ENCODE measurements at regions not wholly inside any gene's neighbourhood (a gene's known extent, or its start where the extent isn't known, plus 50 kb on each side); places are given as distances from the start of the nearest gene placed in this dataset.

DNA sequence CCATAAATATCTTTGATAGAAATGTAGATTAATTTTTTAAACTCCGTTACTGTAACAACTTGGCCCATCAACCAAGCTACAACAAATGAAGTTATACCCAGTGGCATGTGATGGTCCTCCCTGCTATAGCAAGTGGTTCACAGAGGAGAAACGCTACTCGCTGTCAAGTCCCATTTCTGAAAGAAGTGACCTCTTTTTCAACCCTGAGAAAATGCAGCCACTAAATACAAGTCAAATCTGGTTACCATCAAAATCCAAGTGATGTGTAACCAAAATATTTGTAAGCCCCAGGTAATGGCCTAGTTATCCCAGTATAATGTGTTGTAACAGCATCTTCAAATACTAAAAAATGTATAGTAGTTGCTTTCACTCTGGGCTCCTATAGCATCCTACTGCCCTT lies 151.8 kb downstream of the MIS18A start:
- BruUV-seq (replicated peaks), result no TSS peak
- peaks cover 4% of the 10 kb centered on the region; the same call in 1 of the 2 replicates for H3K4me1 ChIP-seq (ENCODE audit: insufficient read depth, low read length)
- no peaks in the 10 kb centered on the region for H3F3A ChIP-seq (ENCODE audit: low read length, unreplicated experiment)
- intact Hi-C loops (cut with micrococcal nuclease), result no loop called here
- H3K79me2 ChIP-seq (ENCODE audit: low read length), result no peaks in the 10 kb centered on the region
- H3K4me2 ChIP-seq (ENCODE audit: low read length), result no peak overlapping the region
- H3K4me3 ChIP-seq (ENCODE audit: low read length), result no peak overlapping the region
- H3K36me3 ChIP-seq (ENCODE audit: low read depth, low read length), result no peaks in the 10 kb centered on the region
- DNase-seq (no peak), ATAC-seq (no peak)
- H3K9me2 ChIP-seq (replicated peaks; ENCODE audit: low read length), result no peaks in the 10 kb centered on the region
- ChIA-PET CTCF (no interaction called here), POLR2A (ENCODE audit: unreplicated experiment) (no interaction called here)
- H4K20me1 ChIP-seq (ENCODE audit: low read length), result no peaks in the 10 kb centered on the region
- no peak overlapping the region for H3K9ac ChIP-seq (ENCODE audit: low read length)
- H3K9me3 ChIP-seq (ENCODE audit: low read length), result no peaks in the 10 kb centered on the region
- TF ChIP-seq EZH2 (IDR thresholded peaks at IDR 0.05; ENCODE audit: low read length, unreplicated experiment) (no peak), EZH2phosphoT487 (IDR thresholded peaks at IDR 0.05; ENCODE audit: borderline replicate concordance, low read length) (no peak)
- TF ChIP-seq, protein P1, sequence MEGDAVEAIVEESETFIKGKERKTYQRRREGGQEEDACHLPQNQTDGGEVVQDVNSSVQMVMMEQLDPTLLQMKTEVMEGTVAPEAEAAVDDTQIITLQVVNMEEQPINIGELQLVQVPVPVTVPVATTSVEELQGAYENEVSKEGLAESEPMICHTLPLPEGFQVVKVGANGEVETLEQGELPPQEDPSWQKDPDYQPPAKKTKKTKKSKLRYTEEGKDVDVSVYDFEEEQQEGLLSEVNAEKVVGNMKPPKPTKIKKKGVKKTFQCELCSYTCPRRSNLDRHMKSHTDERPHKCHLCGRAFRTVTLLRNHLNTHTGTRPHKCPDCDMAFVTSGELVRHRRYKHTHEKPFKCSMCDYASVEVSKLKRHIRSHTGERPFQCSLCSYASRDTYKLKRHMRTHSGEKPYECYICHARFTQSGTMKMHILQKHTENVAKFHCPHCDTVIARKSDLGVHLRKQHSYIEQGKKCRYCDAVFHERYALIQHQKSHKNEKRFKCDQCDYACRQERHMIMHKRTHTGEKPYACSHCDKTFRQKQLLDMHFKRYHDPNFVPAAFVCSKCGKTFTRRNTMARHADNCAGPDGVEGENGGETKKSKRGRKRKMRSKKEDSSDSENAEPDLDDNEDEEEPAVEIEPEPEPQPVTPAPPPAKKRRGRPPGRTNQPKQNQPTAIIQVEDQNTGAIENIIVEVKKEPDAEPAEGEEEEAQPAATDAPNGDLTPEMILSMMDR (conservative IDR thresholded peaks at IDR 0.05; ENCODE audit: low read depth, low read length), result no peak
- H2AFZ ChIP-seq (ENCODE audit: low read length), result no peak overlapping the region
- peaks cover 43% of the 10 kb centered on the region; the same call in 1 of the 2 replicates for H3K27me3 ChIP-seq (ENCODE audit: low read length)
- no peak overlapping the region for H3K27ac ChIP-seq (ENCODE audit: low read length)

DNA sequence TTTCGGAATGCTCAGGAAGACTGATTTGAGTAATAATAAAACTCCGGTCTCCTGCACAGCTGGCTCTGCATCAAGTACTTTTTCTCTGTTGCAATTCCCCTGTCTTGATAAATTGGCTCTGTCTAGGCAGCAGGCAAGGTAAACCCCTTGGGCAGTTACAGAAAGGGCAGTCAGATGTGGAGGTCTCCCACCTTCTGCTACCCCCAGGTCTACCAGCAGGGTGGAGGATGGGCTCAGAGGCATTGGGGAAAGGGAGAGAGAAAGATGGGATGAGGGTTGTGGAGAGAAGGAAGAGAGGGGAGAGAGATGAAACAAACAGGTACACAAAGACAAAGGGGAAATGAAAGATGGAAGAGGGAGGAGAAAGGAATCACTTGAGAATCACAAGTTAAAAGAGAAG lies 156.8 kb downstream of the MIS18A start:
- H3K4me3 ChIP-seq (ENCODE audit: low read length), result no peak overlapping the region
- no peak overlapping the region for H3K4me2 ChIP-seq (ENCODE audit: low read length)
- H3K27me3 ChIP-seq (ENCODE audit: low read length), result peaks cover 47% of the 10 kb centered on the region
- H3F3A ChIP-seq (ENCODE audit: low read length, unreplicated experiment), result no peaks in the 10 kb centered on the region
- H3K9me2 ChIP-seq (replicated peaks; ENCODE audit: low read length), result no peaks in the 10 kb centered on the region
- no peak for DNase-seq
- intact Hi-C loops (cut with micrococcal nuclease), result no loop called here
- H3K4me1 ChIP-seq (ENCODE audit: insufficient read depth, low read length), result no peaks in the 10 kb centered on the region
- POLR2A ChIA-PET (ENCODE audit: unreplicated experiment), result no interaction called here
- no peak for TF ChIP-seq EZH2 (IDR thresholded peaks at IDR 0.05; ENCODE audit: low read length, unreplicated experiment)
- TF ChIP-seq, protein P1 (conservative IDR thresholded peaks at IDR 0.05; ENCODE audit: low read depth, low read length), result no peak
- TF ChIP-seq EZH2phosphoT487 (IDR thresholded peaks at IDR 0.05; ENCODE audit: borderline replicate concordance, low read length), result no peak
- H3K36me3 ChIP-seq (ENCODE audit: low read depth, low read length), result no peaks in the 10 kb centered on the region
- no peaks in the 10 kb centered on the region for H3K79me2 ChIP-seq (ENCODE audit: low read length)
- no peaks in the 10 kb centered on the region for H3K9me3 ChIP-seq (ENCODE audit: low read length)
- H3K27ac ChIP-seq (ENCODE audit: low read length), result no peak overlapping the region
- no TSS peak for BruUV-seq (replicated peaks)
- CTCF ChIA-PET, result no interaction called here
- ATAC-seq, result no peak
- H2AFZ ChIP-seq (ENCODE audit: low read length), result no peak overlapping the region
- H3K9ac ChIP-seq (ENCODE audit: low read length), result no peak overlapping the region
- H4K20me1 ChIP-seq (ENCODE audit: low read length), result no peaks in the 10 kb centered on the region

DNA sequence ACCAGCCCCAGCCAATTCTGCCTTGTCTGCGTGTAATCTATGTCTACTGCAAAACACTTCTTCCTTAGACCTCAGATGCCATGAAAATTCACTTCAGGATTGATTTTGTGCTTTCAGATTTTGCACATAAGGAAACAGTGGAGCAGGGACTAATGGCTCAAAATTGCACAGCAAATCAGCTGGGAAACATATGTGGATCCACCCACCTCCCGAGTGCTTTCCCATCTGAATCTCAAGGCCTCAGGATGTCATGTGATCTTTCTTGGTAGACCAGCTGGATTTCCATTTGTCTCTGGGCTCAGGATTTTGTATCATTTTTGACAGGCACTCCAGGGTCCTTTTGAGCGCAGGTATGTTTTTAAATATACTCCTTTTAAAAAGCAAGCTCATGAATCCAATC lies 158.6 kb downstream of the MIS18A start:
- ChIA-PET POLR2A (ENCODE audit: unreplicated experiment) (no interaction called here), CTCF (no interaction called here)
- H3K4me2 ChIP-seq (ENCODE audit: low read length), result no peak overlapping the region
- no peaks in the 10 kb centered on the region for H3K79me2 ChIP-seq (ENCODE audit: low read length)
- no TSS peak for BruUV-seq (replicated peaks)
- no peaks in the 10 kb centered on the region for H3K4me1 ChIP-seq (ENCODE audit: insufficient read depth, low read length)
- H3K36me3 ChIP-seq (ENCODE audit: low read depth, low read length), result no peaks in the 10 kb centered on the region
- DNase-seq (no peak), ATAC-seq (no peak)
- no peak overlapping the region for H3K9ac ChIP-seq (ENCODE audit: low read length)
- intact Hi-C loops (cut with micrococcal nuclease), result no loop called here
- no peaks in the 10 kb centered on the region for H3K9me2 ChIP-seq (replicated peaks; ENCODE audit: low read length)
- H4K20me1 ChIP-seq (ENCODE audit: low read length), result no peaks in the 10 kb centered on the region
- no peak overlapping the region for H3K27ac ChIP-seq (ENCODE audit: low read length)
- H3K27me3 ChIP-seq (ENCODE audit: low read length), result peaks cover 63% of the 10 kb centered on the region
- no peaks in the 10 kb centered on the region for H3F3A ChIP-seq (ENCODE audit: low read length, unreplicated experiment)
- H3K9me3 ChIP-seq (ENCODE audit: low read length), result no peaks in the 10 kb centered on the region
- TF ChIP-seq, protein P1 (conservative IDR thresholded peaks at IDR 0.05; ENCODE audit: low read depth, low read length), result no peak
- TF ChIP-seq EZH2phosphoT487 (IDR thresholded peaks at IDR 0.05; ENCODE audit: borderline replicate concordance, low read length), result no peak
- TF ChIP-seq EZH2 (IDR thresholded peaks at IDR 0.05; ENCODE audit: low read length, unreplicated experiment), result no peak
- H3K4me3 ChIP-seq (ENCODE audit: low read length), result no peak overlapping the region
- H2AFZ ChIP-seq (ENCODE audit: low read length), result no peak overlapping the region
